Suppressor macrophage treated with lipopolysaccharide for 4 hours (primary cell): ENCODE measurements at regions not wholly inside any gene's neighbourhood (a gene's known extent, or its start where the extent isn't known, plus 50 kb on each side); places are given as distances from the start of the nearest gene placed in this dataset.
A peak's percentile ranks its signal among the peaks of the same experiment; 100 is the strongest.

ENCODE experiments used
- DNase-seq: peaks from one replicate; pipeline ENCODE4 v3.0.0-alpha.2; 2020

GRCh38 chr10:4730998-4731397 is 95.0 kb upstream of the AKR1E2 start:
- no peak for DNase-seq

DNA sequence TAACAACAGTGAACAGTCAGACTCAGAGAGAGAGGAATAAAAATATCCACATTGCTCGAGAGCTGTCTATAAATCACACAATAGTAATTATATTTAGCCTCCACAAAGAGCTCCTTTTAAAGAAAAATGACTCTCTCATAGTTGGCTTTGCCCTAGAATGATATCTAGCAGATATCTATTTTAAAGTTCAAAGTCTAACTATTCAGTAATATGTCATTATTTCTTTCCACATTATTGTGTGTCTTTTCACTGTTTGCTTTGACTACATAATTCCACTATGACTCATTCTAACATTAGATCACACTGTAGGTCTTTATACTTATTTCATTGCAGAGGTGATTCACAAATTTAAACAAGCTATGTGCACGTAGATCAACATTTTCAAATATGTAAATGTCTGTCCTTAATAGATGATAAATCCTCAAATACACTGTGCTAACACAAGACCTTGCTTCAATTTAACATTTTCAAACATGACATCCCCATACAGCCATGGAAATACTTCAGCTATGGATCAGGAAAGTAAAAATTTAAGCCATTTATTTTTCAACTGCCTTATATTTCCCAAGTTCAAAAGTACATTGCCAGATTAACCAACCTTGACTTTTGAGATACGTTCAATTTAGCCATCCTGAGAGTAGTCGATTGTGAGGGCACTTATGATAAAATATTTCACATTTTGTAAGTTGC is 99.9 kb upstream of the AKR1E2 start:
- DNase-seq = peak; percentile 5

DNA sequence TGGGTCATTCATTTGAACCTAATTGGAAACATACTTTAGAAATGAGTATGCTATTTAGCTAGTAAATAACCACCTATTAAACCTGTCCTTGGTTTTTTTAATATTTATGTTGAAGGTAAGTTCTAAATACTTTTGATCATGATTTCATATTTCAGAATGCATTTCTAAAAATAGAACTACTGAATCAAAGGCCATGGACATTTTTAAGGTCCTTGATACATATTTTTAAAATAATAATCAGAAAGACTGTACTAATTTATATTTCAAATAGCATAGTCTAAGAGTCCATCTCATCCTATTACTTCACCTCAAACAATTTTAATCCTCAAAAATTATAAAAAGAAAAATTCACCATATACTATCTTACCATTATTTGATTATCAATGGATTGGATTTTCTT is 102.1 kb upstream of the AKR1E2 start:
- DNase-seq = no peak

- DNase-seq = peak; percentile 6
These were observed 103.8 kb upstream of the AKR1E2 start for GRCh38 chr10:4721999-4722753.

- DNase-seq = no peak
These were observed 105.5 kb upstream of the AKR1E2 start for GRCh38 chr10:4720463-4720862.

DNA sequence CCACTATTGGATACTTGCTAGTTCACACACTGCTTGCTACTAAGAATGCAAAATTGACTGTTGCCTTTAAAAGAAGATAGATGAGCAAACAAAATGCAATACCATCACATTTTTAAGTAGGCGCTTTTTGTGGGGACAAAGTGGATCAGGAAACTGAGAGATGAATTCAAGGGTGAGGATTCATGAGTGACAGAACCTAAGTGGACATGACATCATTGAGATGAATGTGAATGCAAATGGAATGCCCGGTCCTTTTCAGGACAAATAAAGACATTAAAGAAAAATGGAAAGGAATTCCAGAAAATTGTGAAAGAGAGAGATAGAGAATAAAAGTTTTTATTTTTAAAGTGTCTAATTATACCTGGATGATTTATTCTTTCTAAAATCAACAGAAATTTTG is 106.3 kb upstream of the AKR1E2 start:
- no peak for DNase-seq

DNA sequence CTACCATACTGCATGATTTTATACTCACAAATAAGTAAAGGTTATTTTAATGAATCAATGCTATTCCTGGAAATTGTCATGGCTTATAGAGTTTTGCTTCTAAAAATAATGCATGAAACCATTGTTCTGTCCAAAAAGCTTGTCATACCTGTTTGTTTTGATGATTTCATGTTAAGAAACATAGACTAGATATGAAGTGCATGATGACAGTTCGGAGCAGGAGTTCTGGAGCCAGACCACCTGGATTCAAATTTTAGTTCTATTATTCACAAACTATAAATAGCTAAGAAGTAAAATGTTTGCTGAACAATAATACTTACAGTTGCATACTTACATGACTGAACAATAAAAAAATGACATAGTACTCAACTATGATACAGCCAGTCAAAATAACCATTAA is 107.0 kb upstream of the AKR1E2 start:
- DNase-seq = no peak

DNA sequence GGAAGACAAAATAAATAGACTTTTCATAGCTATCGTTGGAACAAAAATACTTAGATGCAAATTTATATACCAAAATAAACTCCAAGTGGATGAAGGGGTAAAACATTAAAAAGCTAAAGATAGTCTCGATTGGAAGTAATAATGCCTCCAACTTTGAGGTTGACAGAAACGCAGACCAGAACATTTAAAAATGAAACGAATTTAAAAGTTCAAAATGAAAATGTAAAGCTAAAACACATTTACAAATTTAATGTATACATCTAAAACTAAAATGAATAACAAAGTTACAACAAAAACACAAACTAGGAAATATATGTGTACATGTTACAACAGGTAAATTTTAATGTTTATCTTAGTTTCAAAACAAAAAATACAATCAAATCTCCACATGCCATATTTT is 107.5 kb upstream of the AKR1E2 start:
- DNase-seq = no peak

DNA sequence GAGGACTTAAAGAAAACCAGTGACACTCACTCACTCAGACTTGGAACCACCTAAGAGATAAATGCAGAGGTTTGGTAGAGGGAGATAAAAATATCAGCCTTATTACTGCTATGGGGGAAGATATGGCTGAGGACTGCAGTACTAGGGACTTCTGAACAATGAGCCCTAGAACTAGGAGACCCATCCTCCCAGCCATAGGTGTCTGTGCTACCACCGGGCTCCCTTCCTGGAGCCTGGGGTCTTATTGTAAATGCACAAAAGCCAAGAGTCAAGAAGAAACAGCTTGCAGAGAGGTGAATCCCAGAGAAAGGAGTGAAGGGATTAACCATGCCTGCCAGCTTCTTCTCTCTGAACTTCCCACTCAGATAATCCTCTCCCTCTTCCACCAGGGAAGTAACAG is 108.3 kb upstream of the AKR1E2 start:
- no peak for DNase-seq

DNA sequence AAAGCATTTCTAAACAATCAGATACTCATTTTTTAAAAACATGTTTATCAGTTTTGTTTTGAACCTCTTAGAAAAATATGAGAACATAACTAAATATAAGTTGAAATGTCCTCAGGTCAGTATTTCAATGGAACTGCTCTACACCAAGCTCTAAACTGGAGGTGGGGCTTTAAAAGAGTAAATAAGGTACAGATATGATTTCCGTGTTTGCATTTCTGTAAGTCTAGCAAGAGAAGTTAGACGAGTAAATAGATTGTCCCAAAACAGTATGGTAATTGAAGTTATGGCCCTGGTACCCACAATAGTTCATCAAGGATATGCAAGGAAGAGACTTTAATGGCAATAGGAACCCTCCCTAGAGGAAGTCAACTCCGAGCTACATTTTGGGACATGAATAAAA is 115.1 kb upstream of the AKR1E2 start:
- no peak for DNase-seq

DNA sequence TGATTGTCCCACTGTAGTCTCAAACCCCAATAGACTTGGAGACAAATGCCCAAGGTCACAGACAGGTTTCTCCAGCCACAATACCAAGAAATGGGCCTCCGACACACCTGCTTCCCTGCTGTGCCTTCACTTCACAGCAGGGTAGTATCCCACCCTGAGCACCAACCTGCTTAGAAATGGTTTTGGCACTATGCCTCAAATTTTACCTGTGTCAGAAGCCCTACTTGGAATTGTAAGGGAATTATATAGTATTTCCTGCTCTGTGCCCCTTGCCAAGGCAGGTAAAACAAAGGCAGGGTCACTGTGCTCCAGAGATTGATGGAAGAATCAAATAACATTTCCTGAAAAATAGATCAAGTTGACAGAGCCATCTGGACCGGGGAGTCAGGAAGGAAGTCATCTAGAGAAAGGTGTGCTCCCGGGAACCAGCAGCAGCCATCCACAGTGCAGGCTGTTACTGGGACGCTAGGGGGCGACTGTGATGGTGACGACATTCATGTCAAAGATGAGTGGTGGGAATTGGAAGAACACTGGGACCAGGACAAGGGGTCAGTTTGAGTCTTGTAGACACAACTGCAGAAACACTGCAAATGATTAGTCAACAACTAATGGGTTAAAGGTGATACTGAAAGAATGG is 117.8 kb upstream of the AKR1E2 start:
- no peak for DNase-seq

GRCh38 chr10:4707221-4707620 is 118.8 kb upstream of the AKR1E2 start:
- no peak for DNase-seq

- peak; percentile 51 for DNase-seq
These were observed 121.9 kb upstream of the AKR1E2 start for GRCh38 chr10:4704034-4704545.

DNA sequence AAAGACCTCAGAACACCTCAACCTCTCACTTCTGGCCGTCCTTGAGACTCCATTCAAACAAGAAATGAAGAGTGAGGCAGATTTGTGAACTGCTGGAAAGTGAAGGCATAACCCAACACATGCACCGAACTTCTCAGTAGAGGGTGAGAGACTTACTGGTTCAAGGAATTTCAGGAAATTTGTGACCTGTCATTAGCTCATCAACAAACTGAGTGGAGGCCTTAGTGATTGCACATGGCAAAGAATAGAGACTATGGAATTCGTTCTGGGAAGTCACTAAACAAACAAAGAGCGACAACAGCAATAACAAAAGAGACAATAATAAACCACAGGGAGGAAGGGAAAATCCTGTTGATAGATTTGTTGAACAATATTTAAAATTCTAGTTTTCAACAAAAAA is 125.0 kb upstream of the AKR1E2 start:
- DNase-seq = no peak

DNA sequence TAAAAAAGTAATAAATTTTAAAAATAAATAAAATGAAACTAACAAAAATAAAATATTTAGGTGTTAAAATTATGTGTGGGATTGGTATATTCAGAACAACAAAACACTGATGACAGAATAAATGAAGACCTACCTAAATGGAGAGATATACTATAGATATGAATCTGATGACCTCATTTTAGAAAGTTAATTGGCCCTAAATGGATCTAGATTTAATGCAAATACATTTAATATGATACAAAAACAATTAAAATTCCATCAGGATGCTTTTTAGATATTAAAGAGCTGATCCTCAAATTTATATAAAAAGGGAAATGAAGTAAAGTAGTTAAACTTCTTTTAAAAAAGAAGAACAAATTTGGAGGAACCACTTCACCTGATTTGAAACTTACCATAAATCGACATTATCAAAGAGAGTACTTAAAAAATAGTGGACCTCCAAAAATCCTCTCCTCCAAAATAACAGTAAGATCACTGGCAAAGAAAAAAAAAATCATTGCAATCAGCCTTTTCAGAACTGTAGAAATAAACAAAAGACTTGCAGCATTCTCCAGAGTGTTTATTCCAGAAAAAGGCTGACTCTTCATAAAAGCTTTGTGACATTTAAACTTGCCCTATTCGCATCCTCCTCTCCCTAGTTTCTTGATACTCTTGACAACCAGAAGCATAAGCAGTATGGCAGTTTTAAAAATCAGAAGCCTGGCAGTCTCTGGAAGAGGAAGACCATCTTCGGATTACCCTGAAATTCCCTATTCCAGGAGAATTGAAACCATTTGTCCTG is 125.9 kb upstream of the AKR1E2 start:
- DNase-seq = no peak

DNA sequence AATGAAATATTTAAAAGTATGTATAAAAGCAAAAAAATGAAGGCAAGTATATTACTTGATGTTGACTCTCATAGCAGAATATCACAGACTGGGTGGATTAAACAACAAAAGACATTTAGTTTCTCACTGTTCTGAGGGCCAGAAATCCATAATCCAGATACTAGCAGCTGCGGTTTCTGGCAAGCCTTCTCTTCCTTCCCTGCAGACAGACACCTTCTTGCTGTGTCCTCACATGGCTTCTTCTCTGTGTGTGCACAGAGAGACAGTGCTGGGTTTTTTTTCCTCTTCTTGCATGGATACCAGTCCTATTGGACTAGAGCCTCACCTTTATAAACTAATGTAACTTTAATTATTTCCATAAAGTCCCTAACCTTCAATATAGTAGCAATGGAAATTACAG is 127.9 kb upstream of the AKR1E2 start:
- DNase-seq = no peak

DNA sequence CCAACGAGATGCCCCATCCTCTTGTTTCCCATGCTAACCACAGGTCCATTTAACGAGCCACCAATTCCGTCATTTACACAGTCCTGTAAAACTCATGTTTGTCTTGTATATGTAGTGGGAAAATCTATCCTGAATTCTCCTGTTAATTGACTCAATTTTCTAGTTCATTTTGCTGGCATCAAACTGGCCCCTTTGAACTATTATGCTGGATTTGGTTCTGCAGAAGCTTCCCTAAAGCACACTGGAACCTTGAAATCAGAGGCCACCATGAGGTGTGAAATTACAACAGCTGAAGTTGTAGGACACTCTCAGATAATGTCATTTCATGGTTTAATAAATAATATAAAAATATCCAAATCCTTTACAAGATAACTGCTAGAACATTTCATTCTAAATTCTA is 129.8 kb upstream of the AKR1E2 start:
- no peak for DNase-seq

DNA sequence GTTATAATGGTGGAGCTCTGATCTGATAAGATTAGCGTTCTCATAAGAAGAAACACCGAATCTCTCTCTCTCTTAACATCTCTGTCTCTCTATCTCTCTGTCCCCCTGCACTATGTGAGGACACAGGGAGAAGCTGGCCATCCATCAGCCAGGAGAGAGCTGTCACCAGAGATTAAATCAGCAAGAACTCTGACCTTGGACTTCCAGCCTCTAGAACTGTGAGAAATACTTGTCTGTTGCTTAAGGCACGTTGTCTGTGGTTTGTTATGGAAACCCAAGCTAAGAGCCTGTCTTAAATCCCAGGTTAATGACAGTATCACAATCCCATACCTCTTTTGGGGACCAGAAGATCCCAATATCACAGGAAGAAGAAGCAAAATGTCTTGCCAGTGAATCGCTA is 132.0 kb upstream of the AKR1E2 start:
- no peak for DNase-seq

DNA sequence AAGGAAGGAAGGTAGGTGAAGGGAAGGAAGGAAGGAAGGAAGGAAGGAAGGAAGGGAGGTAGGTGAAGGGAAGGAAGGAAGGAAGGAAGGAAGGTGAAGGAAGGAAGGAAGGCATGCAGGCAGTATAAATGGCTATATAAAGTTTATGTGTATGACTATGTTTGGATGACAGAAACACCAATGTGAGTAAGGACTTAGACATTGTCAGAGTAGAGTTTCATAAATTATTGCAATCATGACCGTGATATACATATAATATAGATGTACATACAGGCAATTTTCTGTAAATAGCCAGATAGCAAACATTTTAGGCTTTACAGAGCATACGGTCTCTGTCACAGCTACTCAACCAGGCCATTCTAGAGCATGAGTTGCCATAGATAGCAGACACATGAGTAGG is 133.8 kb upstream of the AKR1E2 start:
- DNase-seq = no peak

DNA sequence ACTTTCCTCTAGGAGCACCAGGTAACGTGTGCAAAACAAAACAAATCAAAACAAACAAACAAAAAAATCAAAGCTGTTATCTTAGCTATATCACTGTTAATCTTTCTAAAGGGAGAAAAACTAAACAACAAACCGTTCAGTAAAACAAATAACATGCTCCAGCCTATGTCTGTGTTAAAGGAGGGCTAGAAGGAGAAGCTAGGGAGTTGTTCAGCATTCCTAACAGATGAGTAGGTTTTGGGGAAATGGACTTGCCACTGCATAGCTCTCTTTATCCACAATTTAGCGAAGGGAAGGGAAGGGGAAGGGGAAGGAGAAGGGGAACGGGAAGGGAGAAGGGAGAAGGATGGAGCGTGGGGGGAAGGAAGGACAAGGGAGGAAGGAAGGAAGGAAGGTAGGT is 134.2 kb upstream of the AKR1E2 start:
- no peak for DNase-seq

DNA sequence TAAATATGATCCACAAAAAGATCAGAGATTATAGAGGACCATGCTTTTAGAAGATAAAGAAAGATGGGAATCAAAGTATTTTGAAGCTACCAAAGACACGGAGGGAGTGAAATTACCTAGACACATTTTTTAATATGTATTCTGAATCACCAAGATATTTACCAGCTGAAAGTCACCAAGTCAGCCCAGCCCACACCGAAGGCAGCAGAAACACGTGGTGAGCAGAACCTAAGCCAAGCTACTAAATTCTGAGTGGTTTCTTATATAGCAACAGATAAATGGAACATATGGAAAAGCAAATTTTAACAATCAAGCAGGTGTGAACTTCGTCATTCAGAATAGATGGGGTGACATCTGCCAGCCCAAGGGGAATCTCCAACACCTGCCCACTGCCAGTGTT is 134.7 kb upstream of the AKR1E2 start:
- DNase-seq = no peak

DNA sequence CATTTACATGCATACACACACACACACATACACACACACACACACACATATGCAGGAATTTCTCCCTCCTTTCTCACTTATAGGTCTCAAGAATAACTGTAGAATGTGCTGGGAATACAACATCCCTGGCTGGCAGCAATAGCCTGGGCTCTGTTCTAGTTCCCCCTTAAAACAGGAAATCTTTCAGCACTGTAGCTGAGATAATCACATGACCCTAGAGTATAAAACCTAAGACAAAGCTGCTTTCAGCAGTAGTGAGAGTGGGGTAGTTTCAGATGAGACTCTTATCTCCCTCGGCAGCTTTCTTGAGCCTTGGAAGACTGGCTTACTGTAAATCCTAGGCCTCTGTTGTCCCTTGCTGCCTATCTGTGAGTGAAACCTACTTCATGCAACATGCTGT is 137.4 kb upstream of the AKR1E2 start:
- DNase-seq = peak; percentile 31

- no peak for DNase-seq
These were observed 137.8 kb upstream of the AKR1E2 start for GRCh38 chr10:4688168-4688567.
